GM21737 (cell line): ENCODE measurements at regions not wholly inside any gene's neighbourhood (a gene's known extent, or its start where the extent isn't known, plus 50 kb on each side); places are given as distances from the start of the nearest gene placed in this dataset.

ENCODE experiments used
- ATAC-seq: cut with Tn5 transposase; IDR thresholded peaks from one replicate; pipeline ENCODE4 v1.9.1; 2021; ENCODE audit warnings: mild to moderate bottlenecking, moderate library complexity; ENCODE audit not compliant: unreplicated experiment

- ATAC-seq: no peak
These were observed 186.9 kb downstream of the ENGASE start for GRCh38 chr17:79261355-79262072.

GRCh38 chr17:79258843-79259242, 184.2 kb downstream of the ENGASE start:
- ATAC-seq: no peak

GRCh38 chr17:79258041-79258440, 183.4 kb downstream of the ENGASE start:
- no peak for ATAC-seq

GRCh38 chr17:79255926-79256585, 181.4 kb downstream of the ENGASE start:
- no peak for ATAC-seq

GRCh38 chr17:79255456-79255855, 180.8 kb downstream of the ENGASE start:
- ATAC-seq: no peak

- no peak for ATAC-seq
These were observed 180.4 kb downstream of the ENGASE start for GRCh38 chr17:79255046-79255445.

GRCh38 chr17:79252886-79253285, 178.3 kb downstream of the ENGASE start:
- ATAC-seq: no peak

GRCh38 chr17:79251824-79252223, 177.2 kb downstream of the ENGASE start:
- ATAC-seq: no peak

- ATAC-seq: no peak
These were observed 175.4 kb downstream of the ENGASE start for GRCh38 chr17:79249929-79250521.

GRCh38 chr17:79248843-79249493, 174.3 kb downstream of the ENGASE start:
- ATAC-seq: no peak

GRCh38 chr17:79246225-79247190, 171.9 kb downstream of the ENGASE start:
- no peak for ATAC-seq

- no peak for ATAC-seq
These were observed 170.0 kb downstream of the ENGASE start for GRCh38 chr17:79244665-79245064.

- ATAC-seq: no peak
These were observed 169.4 kb downstream of the ENGASE start for GRCh38 chr17:79243996-79244395.

GRCh38 chr17:79243603-79243990, 169.0 kb downstream of the ENGASE start:
- no peak for ATAC-seq

GRCh38 chr17:79242873-79243602, 168.4 kb downstream of the ENGASE start:
- ATAC-seq: no peak

GRCh38 chr17:79242393-79242792, 167.8 kb downstream of the ENGASE start:
- ATAC-seq: no peak

GRCh38 chr17:79241616-79242015, 167.0 kb downstream of the ENGASE start:
- no peak for ATAC-seq

GRCh38 chr17:79239205-79239604, 164.6 kb downstream of the ENGASE start:
- no peak for ATAC-seq

GRCh38 chr17:79237448-79238053, 162.9 kb downstream of the ENGASE start:
- no peak for ATAC-seq
